Endodermal cell (in vitro differentiated cells): ENCODE measurements at regions not wholly inside any gene's neighbourhood (a gene's known extent, or its start where the extent isn't known, plus 50 kb on each side); places are given as distances from the start of the nearest gene placed in this dataset.

ENCODE experiments used
- DNase-seq: peaks from one replicate; pipeline ENCODE4 v3.0.0-alpha.2; 2017
- H3K27ac ChIP-seq: 2 replicates; pipeline ENCODE4 v1.5.1; 2013; ENCODE audit warnings: mild to moderate bottlenecking, low read depth, low read length, moderate library complexity
- H3K27me3 ChIP-seq: 2 replicates; pipeline ENCODE4 v1.6.1; 2013; ENCODE audit warnings: mild to moderate bottlenecking, low read length, moderate library complexity; ENCODE audit not compliant: insufficient read depth, control insufficient read depth, poor library complexity, severe bottlenecking
- H3K36me3 ChIP-seq: 2 replicates; pipeline ENCODE4 v1.7.0; 2013; ENCODE audit warnings: mild to moderate bottlenecking, low read length, moderate library complexity; ENCODE audit not compliant: control insufficient read depth, insufficient read depth
- H3K4me1 ChIP-seq: one replicate; pipeline ENCODE4 v1.7.0; 2013; ENCODE audit warnings: low read length; ENCODE audit not compliant: control insufficient read depth, insufficient read depth
- H3K4me3 ChIP-seq: 2 replicates; pipeline ENCODE4 v1.5.1; 2013; ENCODE audit warnings: mild to moderate bottlenecking, low read length, moderate library complexity
- H3K9ac ChIP-seq: 2 replicates; pipeline ENCODE4 v1.6.1; 2013; ENCODE audit warnings: mild to moderate bottlenecking, low read length, moderate library complexity; ENCODE audit not compliant: poor library complexity, severe bottlenecking; ENCODE audit errors: extremely low read depth
- H3K9me3 ChIP-seq: 2 replicates; pipeline ENCODE4 v1.6.1; 2013; ENCODE audit warnings: mild to moderate bottlenecking, low read length, moderate library complexity; ENCODE audit not compliant: control insufficient read depth
- H3K27ac Mint-ChIP-seq: 2 replicates; pipeline ENCODE4 v1.8.0; 2020; ENCODE audit warnings: mixed read lengths
- H3K27me3 Mint-ChIP-seq: 2 replicates; pipeline ENCODE4 v1.8.0; 2021; ENCODE audit warnings: mild to moderate bottlenecking, mixed read lengths; ENCODE audit not compliant: insufficient read depth
- H3K36me3 Mint-ChIP-seq: 2 replicates; pipeline ENCODE4 v1.8.0; 2020; ENCODE audit warnings: low read depth, mixed read lengths
- H3K4me1 Mint-ChIP-seq: 2 replicates; pipeline ENCODE4 v1.8.0; 2020; ENCODE audit warnings: mixed read lengths
- H3K4me3 Mint-ChIP-seq: 2 replicates; pipeline ENCODE4 v1.8.0; 2020; ENCODE audit warnings: mild to moderate bottlenecking, moderate library complexity, mixed read lengths
- H3K9me3 Mint-ChIP-seq: 2 replicates; pipeline ENCODE4 v1.8.0; 2020; ENCODE audit warnings: mild to moderate bottlenecking, mixed read lengths
- WGBS, 2 experiments: methylation state at CpG; one replicate each; pipeline versions ENCODE4 v1.1.5 to v1.1.7; 2013; ENCODE audit warnings: missing lambda C conversion rate in 2 of 2, mixed read lengths in 1 of 2; ENCODE audit not compliant: insufficient coverage in 1 of 2, insufficient read length in 1 of 2; 5-methylcytosine and 5-hydroxymethylcytosine counted together
- TF ChIP-seq, protein P1 (sequence below): fragments of 200-600 bp; sonication (generic); conservative IDR thresholded peaks from 2 replicates; pipeline ENCODE4 v1.5.0; 2021; ENCODE audit warnings: antibody characterized with exemption, mild to moderate bottlenecking

DNA sequence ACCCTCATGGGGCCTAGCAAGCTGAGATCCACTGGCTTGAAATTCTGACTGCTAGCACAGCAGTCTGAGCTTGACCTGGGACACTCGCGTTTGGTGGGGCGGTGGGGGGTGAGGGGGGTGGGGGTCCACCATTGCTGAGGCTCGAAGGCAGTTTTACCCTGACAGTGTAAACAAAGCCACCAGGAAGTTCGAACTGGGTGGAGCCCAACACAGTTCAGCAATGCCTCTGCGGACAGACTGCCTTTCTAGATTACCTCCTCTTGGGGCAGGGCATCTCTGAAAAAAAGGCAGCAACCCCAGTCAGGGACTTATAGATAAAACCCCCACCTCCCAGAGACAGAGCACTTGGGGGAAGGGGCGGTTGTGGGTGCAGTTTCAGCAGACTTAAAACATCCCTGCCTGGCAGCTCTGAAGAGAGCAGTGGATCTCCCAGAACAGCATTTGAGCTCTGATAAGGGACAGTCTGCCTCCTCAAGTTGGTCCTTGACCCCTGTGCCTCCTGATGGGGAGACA is 149.7 kb upstream of the TANK start:
- peaks cover 14% of the 10 kb centered on the region for H3K9me3 Mint-ChIP-seq
- TF ChIP-seq, protein P1, sequence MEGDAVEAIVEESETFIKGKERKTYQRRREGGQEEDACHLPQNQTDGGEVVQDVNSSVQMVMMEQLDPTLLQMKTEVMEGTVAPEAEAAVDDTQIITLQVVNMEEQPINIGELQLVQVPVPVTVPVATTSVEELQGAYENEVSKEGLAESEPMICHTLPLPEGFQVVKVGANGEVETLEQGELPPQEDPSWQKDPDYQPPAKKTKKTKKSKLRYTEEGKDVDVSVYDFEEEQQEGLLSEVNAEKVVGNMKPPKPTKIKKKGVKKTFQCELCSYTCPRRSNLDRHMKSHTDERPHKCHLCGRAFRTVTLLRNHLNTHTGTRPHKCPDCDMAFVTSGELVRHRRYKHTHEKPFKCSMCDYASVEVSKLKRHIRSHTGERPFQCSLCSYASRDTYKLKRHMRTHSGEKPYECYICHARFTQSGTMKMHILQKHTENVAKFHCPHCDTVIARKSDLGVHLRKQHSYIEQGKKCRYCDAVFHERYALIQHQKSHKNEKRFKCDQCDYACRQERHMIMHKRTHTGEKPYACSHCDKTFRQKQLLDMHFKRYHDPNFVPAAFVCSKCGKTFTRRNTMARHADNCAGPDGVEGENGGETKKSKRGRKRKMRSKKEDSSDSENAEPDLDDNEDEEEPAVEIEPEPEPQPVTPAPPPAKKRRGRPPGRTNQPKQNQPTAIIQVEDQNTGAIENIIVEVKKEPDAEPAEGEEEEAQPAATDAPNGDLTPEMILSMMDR, result peak; percentile 6
- 60 to 75% methylated on average over 1 to 5 of the region's 7 CpGs for WGBS, 2 experiments
- peak; percentile 50 for DNase-seq
- H3K36me3 Mint-ChIP-seq, result peaks cover 4% of the 10 kb centered on the region
- no peak overlapping the region for H3K4me3 Mint-ChIP-seq
- H3K4me3 ChIP-seq, result no peak overlapping the region
- H3K27ac Mint-ChIP-seq, result no peak overlapping the region
- no peak overlapping the region for H3K27ac ChIP-seq
- no peaks in the 10 kb centered on the region for H3K36me3 ChIP-seq
- H3K9ac ChIP-seq, result no peak overlapping the region
- H3K4me1 ChIP-seq, result no peaks in the 10 kb centered on the region
- peaks cover 7% of the 10 kb centered on the region for H3K9me3 ChIP-seq
- peaks cover 4% of the 10 kb centered on the region for H3K27me3 Mint-ChIP-seq
- H3K4me1 Mint-ChIP-seq, result peaks cover 5% of the 10 kb centered on the region
- H3K27me3 ChIP-seq, result no peaks in the 10 kb centered on the region

- Histone ChIP-seq H3K27ac (no peak overlapping the region), H3K36me3 (no peaks in the 10 kb centered on the region), H3K4me1 (no peaks in the 10 kb centered on the region), H3K9me3 (peaks cover 7% of the 10 kb centered on the region), H3K4me3 (no peak overlapping the region), H3K27me3 (no peaks in the 10 kb centered on the region), H3K9ac (no peak overlapping the region)
- Mint-ChIP-seq H3K27me3 (peaks cover 4% of the 10 kb centered on the region), H3K4me1 (no peaks in the 10 kb centered on the region), H3K27ac (no peak overlapping the region), H3K36me3 (peaks cover 5% of the 10 kb centered on the region), H3K9me3 (peaks cover 13% of the 10 kb centered on the region), H3K4me3 (no peak overlapping the region)
- WGBS, 2 experiments, result 86 to 91% methylated on average over 2 to 3 of the region's 3 CpGs
- TF ChIP-seq, protein P1, result no peak
- DNase-seq, result no peak
These were observed 142.3 kb upstream of the TANK start for GRCh38 chr2:161017780-161018470.

- WGBS, 2 experiments, result 71% methylated on average over 4 of the region's 5 CpGs; no CpG with 5 or more reads in 1 of the 2 experiments
- H3K27ac Mint-ChIP-seq, result no peak overlapping the region
These were observed 140.9 kb upstream of the TANK start for GRCh38 chr2:161019311-161019710.

More at GRCh38 chr2:161019311-161019710, 140.9 kb upstream of the TANK start:
- Mint-ChIP-seq H3K36me3 (peaks cover 5% of the 10 kb centered on the region), H3K4me3 (no peak overlapping the region), H3K4me1 (no peaks in the 10 kb centered on the region), H3K9me3 (peaks cover 13% of the 10 kb centered on the region), H3K27me3 (peaks cover 3% of the 10 kb centered on the region)
- Histone ChIP-seq H3K4me1 (no peaks in the 10 kb centered on the region), H3K9me3 (peaks cover 7% of the 10 kb centered on the region), H3K36me3 (no peaks in the 10 kb centered on the region), H3K27ac (no peak overlapping the region), H3K27me3 (no peaks in the 10 kb centered on the region), H3K4me3 (no peak overlapping the region), H3K9ac (no peak overlapping the region)
- no peak for DNase-seq
- TF ChIP-seq, protein P1, result no peak
